H1 (cell line): ENCODE measurements at regions not wholly inside any gene's neighbourhood (a gene's known extent, or its start where the extent isn't known, plus 50 kb on each side); places are given as distances from the start of the nearest gene placed in this dataset.

Experiments
- CHD7 ChIP-seq: fragments of 300-600 bp; sonication (generic); IDR thresholded peaks from 2 replicates; pipeline ENCODE4 v1.7.1; 2012; ENCODE audit warnings: low read length, moderate library complexity, mild to moderate bottlenecking, inconsistent platforms; ENCODE audit not compliant: insufficient replicate concordance
- CREB1 ChIP-seq: IDR thresholded peaks from 2 replicates; pipeline ENCODE4 v1.6.1; 2012; ENCODE audit warnings: inconsistent platforms
- CTCF ChIP-seq, 3 experiments: IDR thresholded peaks; 1 replicate in 2 of 3; 2 replicates in 1 of 3; pipeline versions ENCODE4 v1.5.1 to v1.6.1; 2011; ENCODE audit warnings: low read length in 3 of 3, mild to moderate bottlenecking in 3 of 3, inconsistent platforms in 2 of 3, low read depth in 1 of 3, moderate library complexity in 1 of 3; ENCODE audit not compliant: insufficient read depth in 1 of 3; ENCODE audit errors: control extremely low read depth in 1 of 3
- TAF1 ChIP-seq: IDR thresholded peaks from 2 replicates; pipeline ENCODE4 v1.6.1; 2011; ENCODE audit warnings: mild to moderate bottlenecking, low read depth, low read length

GRCh38 chr11:28697920-28698827 lies 590.0 kb downstream of the METTL15 start (continued):
- TF ChIP-seq CHD7 (peak; percentile 16), CREB1 (peak; percentile 55; the same call in 1 of the 2 replicates), CTCF (IDR thresholded peaks at IDR 0.05; ENCODE audit: control extremely low read depth in 1 of 3, insufficient read depth in 1 of 3, low read depth in 1 of 3, low read length in 3 of 3) (peak; percentile 72 to 86 (median 78)), TAF1 (no peak)
